ENCODE measurements at regions not wholly inside any gene's neighbourhood (a gene's known extent, or its start where the extent isn't known, plus 50 kb on each side); places are given as distances from the start of the nearest gene placed in this dataset.
A peak's percentile ranks its signal among the peaks of the same experiment; 100 is the strongest.

- Histone ChIP-seq H3K9me3 (no peaks in the 10 kb centered on the region), H3K27ac (no peak overlapping the region), H3K4me1 (no peaks in the 10 kb centered on the region), H3K4me3 (no peak overlapping the region), H3K36me3 (no peaks in the 10 kb centered on the region), H3K27me3 (no peaks in the 10 kb centered on the region)
- no peak for TF ChIP-seq CTCF (IDR thresholded peaks at IDR 0.05)
- DNase-seq (no peak), ATAC-seq (no peak)
- intact Hi-C loops (cut with DNase I) = no loop called here
Measured at GRCh38 chr4:67092351-67092750, 453.0 kb downstream of the CENPC start.

GRCh38 chr4:67091673-67092072 is 453.6 kb downstream of the CENPC start:
- Histone ChIP-seq H3K27ac (no peak overlapping the region), H3K27me3 (no peaks in the 10 kb centered on the region), H3K9me3 (no peaks in the 10 kb centered on the region), H3K4me3 (no peak overlapping the region), H3K4me1 (no peaks in the 10 kb centered on the region), H3K36me3 (no peaks in the 10 kb centered on the region)
- intact Hi-C loops (cut with DNase I) = no loop called here
- no peak for TF ChIP-seq CTCF (IDR thresholded peaks at IDR 0.05)
- ATAC-seq = no peak
- DNase-seq = no peak

- no peak for DNase-seq
- no peaks in the 10 kb centered on the region for H3K4me1 ChIP-seq
- H3K27ac ChIP-seq = no peak overlapping the region
- H3K4me3 ChIP-seq = no peak overlapping the region
- TF ChIP-seq CTCF (IDR thresholded peaks at IDR 0.05) = peak; percentile 36 to 45
- peak; percentile 57 for ATAC-seq
- intact Hi-C loops (cut with DNase I) = no loop called here
- no peaks in the 10 kb centered on the region for H3K27me3 ChIP-seq
- H3K9me3 ChIP-seq = no peaks in the 10 kb centered on the region
- no peaks in the 10 kb centered on the region for H3K36me3 ChIP-seq
Measured at GRCh38 chr4:67087897-67088296, 457.4 kb downstream of the CENPC start.

GRCh38 chr4:67084783-67085182 is 460.5 kb downstream of the CENPC start:
- TF ChIP-seq CTCF (IDR thresholded peaks at IDR 0.05) = no peak
- no peaks in the 10 kb centered on the region for H3K36me3 ChIP-seq
- H3K27ac ChIP-seq = no peak overlapping the region
- intact Hi-C loops (cut with DNase I) = no loop called here
- DNase-seq (no peak), ATAC-seq (no peak)
- H3K27me3 ChIP-seq = no peaks in the 10 kb centered on the region
- no peak overlapping the region for H3K4me3 ChIP-seq
- H3K4me1 ChIP-seq = no peaks in the 10 kb centered on the region
- H3K9me3 ChIP-seq = no peaks in the 10 kb centered on the region

- no peak overlapping the region for H3K4me3 ChIP-seq
Measured at GRCh38 chr4:67083496-67083895, 461.8 kb downstream of the CENPC start.

More at GRCh38 chr4:67083496-67083895, 461.8 kb downstream of the CENPC start:
- intact Hi-C loops (cut with DNase I) = no loop called here
- no peaks in the 10 kb centered on the region for H3K9me3 ChIP-seq
- DNase-seq (no peak), ATAC-seq (no peak)
- no peaks in the 10 kb centered on the region for H3K36me3 ChIP-seq
- H3K4me1 ChIP-seq = no peaks in the 10 kb centered on the region
- H3K27ac ChIP-seq = no peak overlapping the region
- no peaks in the 10 kb centered on the region for H3K27me3 ChIP-seq
- TF ChIP-seq CTCF (IDR thresholded peaks at IDR 0.05) = no peak
